Immature natural killer cell (primary cell): ENCODE measurements at regions not wholly inside any gene's neighbourhood (a gene's known extent, or its start where the extent isn't known, plus 50 kb on each side); places are given as distances from the start of the nearest gene placed in this dataset.

Experiments used
- DNase-seq, 3 donors: peaks; one replicate each; pipeline ENCODE4 v3.0.0; 2022; ENCODE audit warnings: mixed read lengths in 1 of 3
- H3K27ac Mint-ChIP-seq, 6 donors: one replicate each; pipeline ENCODE4 v1.8.0; 2020; ENCODE audit warnings: mixed read lengths in 6 of 6, mild to moderate bottlenecking in 5 of 6, inconsistent platforms in 4 of 6, moderate library complexity in 3 of 6
- H3K27me3 Mint-ChIP-seq, 3 donors: one replicate each; pipeline ENCODE4 v1.8.0; 2020 to 2021; ENCODE audit warnings: low read depth in 3 of 3, mild to moderate bottlenecking in 3 of 3, mixed read lengths in 3 of 3, moderate library complexity in 3 of 3, inconsistent platforms in 1 of 3
- H3K36me3 Mint-ChIP-seq, 3 donors: one replicate each; pipeline ENCODE4 v1.8.0; 2020; ENCODE audit warnings: mixed read lengths in 3 of 3, inconsistent platforms in 2 of 3, mild to moderate bottlenecking in 2 of 3
- H3K4me1 Mint-ChIP-seq, 2 donors: one replicate each; pipeline ENCODE4 v1.8.0; 2020; ENCODE audit warnings: inconsistent platforms in 2 of 2, mild to moderate bottlenecking in 2 of 2, mixed read lengths in 2 of 2, moderate library complexity in 1 of 2
- H3K4me3 Mint-ChIP-seq, 5 donors: one replicate each; pipeline ENCODE4 v1.8.0; 2020; ENCODE audit warnings: mild to moderate bottlenecking in 5 of 5, mixed read lengths in 5 of 5, inconsistent platforms in 3 of 5, moderate library complexity in 3 of 5
- H3K9me3 Mint-ChIP-seq, 6 donors: one replicate each; pipeline ENCODE4 v1.8.0; 2020; ENCODE audit warnings: mild to moderate bottlenecking in 6 of 6, mixed read lengths in 6 of 6, inconsistent platforms in 4 of 6, moderate library complexity in 3 of 6

- H3K4me3 Mint-ChIP-seq = no peak overlapping the region
- no peaks in the 10 kb centered on the region for H3K27me3 Mint-ChIP-seq
- H3K27ac Mint-ChIP-seq = no peak overlapping the region
- H3K36me3 Mint-ChIP-seq = no peaks in the 10 kb centered on the region
- H3K4me1 Mint-ChIP-seq = no peaks in the 10 kb centered on the region
- no peak for DNase-seq
- peaks cover 0 to 9% (median 1%) of the 10 kb centered on the region in 6 donors for H3K9me3 Mint-ChIP-seq
Measured at GRCh38 chr6:145312481-145312880, 422.8 kb downstream of the EPM2A start.

- Mint-ChIP-seq H3K27ac (no peak overlapping the region), H3K4me3 (no peak overlapping the region), H3K9me3 (peaks cover 0 to 9% (median 1%) of the 10 kb centered on the region in 6 donors), H3K36me3 (no peaks in the 10 kb centered on the region), H3K4me1 (no peaks in the 10 kb centered on the region), H3K27me3 (no peaks in the 10 kb centered on the region)
- no peak for DNase-seq
Measured at GRCh38 chr6:145313041-145313855, 422.1 kb downstream of the EPM2A start.

DNA sequence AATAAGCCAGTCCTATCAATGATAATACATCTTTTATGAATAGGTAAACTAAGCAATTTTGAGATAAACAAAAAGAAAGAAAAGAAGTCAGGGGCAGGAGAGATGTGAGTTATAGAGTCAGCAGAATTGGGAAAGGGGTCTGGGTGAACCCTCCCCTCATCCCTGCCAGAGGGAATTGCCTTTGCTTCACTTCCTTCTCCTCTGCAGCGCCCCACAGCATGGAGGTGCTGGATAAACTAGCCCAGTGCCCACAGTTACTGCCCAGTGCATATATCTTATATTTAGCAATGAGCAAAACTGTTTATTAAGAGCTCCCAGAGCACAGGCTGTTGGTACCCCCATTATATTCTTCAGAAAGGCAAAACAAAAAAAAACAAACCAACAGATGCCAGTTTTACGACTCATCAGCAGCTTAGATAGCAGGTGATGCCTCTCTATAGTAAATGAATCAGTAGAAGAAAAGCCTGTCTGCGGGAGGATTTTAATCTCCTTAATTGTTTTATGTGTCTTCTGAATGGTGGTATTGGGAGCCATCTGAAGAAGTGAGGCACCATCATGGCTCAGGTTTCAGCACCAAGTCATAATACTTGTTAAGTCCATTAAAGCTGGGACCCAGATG lies 419.2 kb downstream of the EPM2A start:
- Mint-ChIP-seq H3K4me3 (no peak overlapping the region), H3K27me3 (no peaks in the 10 kb centered on the region), H3K36me3 (no peaks in the 10 kb centered on the region), H3K27ac (no peak overlapping the region), H3K4me1 (no peaks in the 10 kb centered on the region), H3K9me3 (peaks cover 0 to 15% (median 4%) of the 10 kb centered on the region in 6 donors)
- no peak for DNase-seq

GRCh38 chr6:145318952-145319351 lies 416.4 kb downstream of the EPM2A start:
- Mint-ChIP-seq H3K27me3 (no peaks in the 10 kb centered on the region), H3K4me3 (no peak overlapping the region), H3K9me3 (peaks cover 0 to 15% (median 4%) of the 10 kb centered on the region in 6 donors), H3K36me3 (no peaks in the 10 kb centered on the region), H3K4me1 (no peaks in the 10 kb centered on the region), H3K27ac (no peak overlapping the region)
- DNase-seq = no peak

DNA sequence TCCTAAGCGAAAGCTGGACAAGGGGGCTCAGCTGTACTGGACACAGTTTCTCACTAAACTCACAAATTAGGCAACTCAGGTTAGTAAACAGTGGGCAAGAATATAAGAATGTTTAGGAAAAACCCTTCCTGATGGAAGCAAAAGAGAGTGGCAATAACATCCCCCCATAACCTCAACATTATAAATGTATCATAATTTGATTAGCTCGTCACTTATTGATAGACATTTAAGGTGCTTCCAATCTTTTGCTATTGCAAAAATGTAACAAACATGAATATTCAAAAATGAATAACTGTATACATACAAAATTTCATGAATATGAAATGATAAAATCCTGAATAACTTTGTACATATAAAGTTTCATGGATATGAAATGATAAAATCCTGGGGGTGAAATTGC lies 415.7 kb downstream of the EPM2A start:
- H3K27me3 Mint-ChIP-seq = no peaks in the 10 kb centered on the region
- no peak for DNase-seq
- H3K36me3 Mint-ChIP-seq = no peaks in the 10 kb centered on the region
- peaks cover 0 to 15% (median under 1%) of the 10 kb centered on the region in 6 donors for H3K9me3 Mint-ChIP-seq
- no peaks in the 10 kb centered on the region for H3K4me1 Mint-ChIP-seq
- no peak overlapping the region for H3K27ac Mint-ChIP-seq
- H3K4me3 Mint-ChIP-seq = no peak overlapping the region

GRCh38 chr6:145323646-145324045 lies 411.7 kb downstream of the EPM2A start:
- H3K27ac Mint-ChIP-seq = no peak overlapping the region
- H3K4me3 Mint-ChIP-seq = no peak overlapping the region
- H3K27me3 Mint-ChIP-seq = peaks cover 0 to 3% (median 0%) of the 10 kb centered on the region in 3 donors
- no peaks in the 10 kb centered on the region for H3K4me1 Mint-ChIP-seq
- DNase-seq = no peak
- H3K36me3 Mint-ChIP-seq = no peaks in the 10 kb centered on the region
- H3K9me3 Mint-ChIP-seq = peaks cover 0 to 24% (median 0%) of the 10 kb centered on the region in 6 donors

DNA sequence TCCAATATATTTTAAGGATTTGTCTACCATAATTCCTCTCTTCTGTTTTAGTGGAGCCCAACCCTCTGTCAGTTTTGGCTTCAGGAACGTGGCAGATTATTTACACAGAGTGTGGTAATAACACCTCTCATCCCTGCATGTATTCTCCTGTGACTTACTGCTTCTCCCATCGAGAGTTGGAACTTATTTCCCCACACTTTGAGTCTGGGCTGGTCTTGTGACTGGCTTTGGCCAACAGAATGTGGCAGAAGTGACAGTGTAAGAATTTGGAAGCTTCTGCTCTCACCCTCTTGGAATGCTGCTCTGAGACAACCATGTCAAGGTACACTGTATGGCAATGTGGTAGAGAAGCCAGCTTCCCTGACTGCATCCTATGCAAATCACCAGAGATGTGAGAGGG lies 407.7 kb downstream of the EPM2A start:
- DNase-seq = no peak
- no peaks in the 10 kb centered on the region for H3K36me3 Mint-ChIP-seq
- peaks cover 0 to 12% (median 0%) of the 10 kb centered on the region in 6 donors for H3K9me3 Mint-ChIP-seq
- H3K27me3 Mint-ChIP-seq = peaks cover 0 to 5% (median 0%) of the 10 kb centered on the region in 3 donors
- H3K4me1 Mint-ChIP-seq = no peaks in the 10 kb centered on the region
- no peak overlapping the region for H3K4me3 Mint-ChIP-seq
- H3K27ac Mint-ChIP-seq = no peak overlapping the region

- Mint-ChIP-seq H3K4me1 (no peaks in the 10 kb centered on the region), H3K4me3 (no peak overlapping the region), H3K27ac (no peak overlapping the region), H3K27me3 (peaks cover 0 to 5% (median 0%) of the 10 kb centered on the region in 3 donors), H3K9me3 (peaks cover 0 to 12% (median 0%) of the 10 kb centered on the region in 6 donors), H3K36me3 (no peaks in the 10 kb centered on the region)
- no peak for DNase-seq
Measured at GRCh38 chr6:145329257-145329656, 406.1 kb downstream of the EPM2A start.

GRCh38 chr6:145331066-145331465 lies 404.3 kb downstream of the EPM2A start:
- H3K36me3 Mint-ChIP-seq = no peaks in the 10 kb centered on the region
- no peak overlapping the region for H3K4me3 Mint-ChIP-seq
- DNase-seq = no peak
- H3K9me3 Mint-ChIP-seq = peaks cover 0 to 12% (median 0%) of the 10 kb centered on the region in 6 donors
- H3K27me3 Mint-ChIP-seq = peaks cover 0 to 5% (median 0%) of the 10 kb centered on the region in 3 donors
- H3K27ac Mint-ChIP-seq = no peak overlapping the region
- no peaks in the 10 kb centered on the region for H3K4me1 Mint-ChIP-seq

DNA sequence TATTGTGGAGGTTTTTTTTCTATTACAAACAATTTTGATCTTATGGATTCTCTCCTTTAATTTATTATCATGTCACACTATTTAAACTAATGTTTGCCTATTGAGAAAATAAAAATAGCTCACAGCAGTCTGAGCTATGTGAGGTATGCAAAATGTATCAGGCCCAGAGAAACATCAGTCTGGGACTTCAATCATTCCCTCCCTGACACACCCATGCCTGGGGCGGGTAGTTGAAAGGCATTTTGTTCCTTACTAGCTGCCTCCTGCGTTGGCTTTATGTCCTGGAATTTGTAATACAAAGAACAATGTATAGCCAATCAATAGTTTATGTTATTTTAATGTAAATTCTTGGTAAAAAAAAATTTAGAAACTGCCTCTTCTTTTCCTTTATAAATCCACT lies 403.3 kb downstream of the EPM2A start:
- H3K36me3 Mint-ChIP-seq = no peaks in the 10 kb centered on the region

DNA sequence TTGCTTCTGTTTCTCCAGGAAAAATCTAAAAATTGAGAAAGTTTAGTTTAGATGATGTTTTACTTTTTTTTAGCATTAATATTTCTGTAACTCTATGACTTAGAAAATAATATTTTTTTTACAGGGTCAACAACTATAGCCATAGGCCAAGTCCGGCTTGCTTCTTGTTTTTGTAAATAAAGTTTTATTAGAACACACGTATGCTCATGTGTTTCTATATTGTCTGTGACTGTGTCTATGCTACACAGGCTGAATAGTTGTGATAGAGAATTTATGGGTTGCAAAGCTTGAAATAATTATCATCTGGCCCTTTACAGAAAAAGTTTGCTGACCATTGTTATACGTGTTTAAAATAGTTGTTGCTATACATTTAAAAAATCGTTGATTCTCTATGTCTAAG lies 399.2 kb downstream of the EPM2A start:
- no peaks in the 10 kb centered on the region for H3K4me1 Mint-ChIP-seq
- no peaks in the 10 kb centered on the region for H3K36me3 Mint-ChIP-seq
- H3K9me3 Mint-ChIP-seq = peaks cover 0 to 2% (median 0%) of the 10 kb centered on the region in 6 donors
- peaks cover 0 to 2% (median 0%) of the 10 kb centered on the region in 3 donors for H3K27me3 Mint-ChIP-seq
- H3K4me3 Mint-ChIP-seq = no peak overlapping the region
- DNase-seq = no peak
- H3K27ac Mint-ChIP-seq = no peak overlapping the region

More for the DNA sequence above, 403.3 kb downstream of the EPM2A start:
- no peak overlapping the region for H3K27ac Mint-ChIP-seq
- peaks cover 0 to 5% (median 0%) of the 10 kb centered on the region in 3 donors for H3K27me3 Mint-ChIP-seq
- H3K9me3 Mint-ChIP-seq = peaks cover 0 to 12% (median 0%) of the 10 kb centered on the region in 6 donors
- no peaks in the 10 kb centered on the region for H3K4me1 Mint-ChIP-seq
- no peak overlapping the region for H3K4me3 Mint-ChIP-seq
- no peak for DNase-seq

DNA sequence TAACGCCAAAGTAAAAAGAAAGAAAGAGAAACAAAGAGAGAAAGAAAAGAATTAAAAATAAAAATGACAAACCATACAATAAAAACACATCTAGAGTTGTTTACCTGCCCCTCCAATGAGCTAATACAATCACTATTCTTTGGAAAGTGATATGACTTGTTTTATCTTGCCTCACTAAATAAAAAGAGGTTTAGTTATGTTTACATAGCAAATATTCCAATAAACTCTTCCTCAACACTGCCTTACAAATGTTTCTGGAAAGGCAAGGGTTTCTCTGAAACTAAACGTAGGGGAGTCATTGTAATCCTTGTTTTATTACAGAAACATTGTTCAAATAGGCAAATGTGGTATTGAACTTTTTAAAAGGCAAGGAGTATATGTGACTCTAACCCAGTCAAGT lies 396.2 kb downstream of the EPM2A start:
- H3K4me1 Mint-ChIP-seq = no peaks in the 10 kb centered on the region

DNA sequence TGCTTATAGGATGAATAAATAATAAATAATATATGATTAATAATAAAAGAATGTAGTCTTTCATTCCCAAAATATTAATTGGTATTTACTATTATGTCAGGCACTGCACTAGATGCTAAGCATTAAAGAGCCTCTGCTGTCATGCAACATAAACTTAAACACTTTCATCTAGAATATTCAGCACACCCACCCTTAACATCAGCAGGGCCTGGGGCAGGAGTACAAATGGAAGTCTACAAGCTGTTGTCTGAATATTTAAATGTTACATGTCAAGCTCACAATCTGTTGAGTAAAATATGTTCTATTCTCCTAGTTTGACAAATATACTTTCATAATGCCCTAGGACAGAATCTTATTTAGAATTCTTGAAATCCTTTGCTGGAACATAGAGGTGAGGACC lies 395.1 kb downstream of the EPM2A start:
- Mint-ChIP-seq H3K4me3 (no peak overlapping the region), H3K9me3 (peaks cover 0 to 4% (median 1%) of the 10 kb centered on the region in 6 donors), H3K36me3 (no peaks in the 10 kb centered on the region), H3K27me3 (peaks cover 0 to 2% (median 0%) of the 10 kb centered on the region in 3 donors), H3K4me1 (no peaks in the 10 kb centered on the region), H3K27ac (no peak overlapping the region)
- no peak for DNase-seq

More for the DNA sequence above, 396.2 kb downstream of the EPM2A start:
- H3K27me3 Mint-ChIP-seq = peaks cover 0 to 2% (median 0%) of the 10 kb centered on the region in 3 donors
- peaks cover 0 to 4% (median 1%) of the 10 kb centered on the region in 6 donors for H3K9me3 Mint-ChIP-seq
- H3K27ac Mint-ChIP-seq = no peak overlapping the region
- H3K36me3 Mint-ChIP-seq = no peaks in the 10 kb centered on the region
- DNase-seq = no peak
- no peak overlapping the region for H3K4me3 Mint-ChIP-seq

- Mint-ChIP-seq H3K36me3 (no peaks in the 10 kb centered on the region), H3K9me3 (peaks cover 0 to 11% (median 4%) of the 10 kb centered on the region in 6 donors), H3K4me3 (no peak overlapping the region), H3K27ac (no peak overlapping the region), H3K27me3 (peaks cover 0 to 2% (median 0%) of the 10 kb centered on the region in 3 donors), H3K4me1 (no peaks in the 10 kb centered on the region)
- DNase-seq = no peak
Measured at GRCh38 chr6:145345094-145345493, 390.2 kb downstream of the EPM2A start.
